ENCODE measurements at regions not wholly inside any gene's neighbourhood (a gene's known extent, or its start where the extent isn't known, plus 50 kb on each side); places are given as distances from the start of the nearest gene placed in this dataset.

DNA sequence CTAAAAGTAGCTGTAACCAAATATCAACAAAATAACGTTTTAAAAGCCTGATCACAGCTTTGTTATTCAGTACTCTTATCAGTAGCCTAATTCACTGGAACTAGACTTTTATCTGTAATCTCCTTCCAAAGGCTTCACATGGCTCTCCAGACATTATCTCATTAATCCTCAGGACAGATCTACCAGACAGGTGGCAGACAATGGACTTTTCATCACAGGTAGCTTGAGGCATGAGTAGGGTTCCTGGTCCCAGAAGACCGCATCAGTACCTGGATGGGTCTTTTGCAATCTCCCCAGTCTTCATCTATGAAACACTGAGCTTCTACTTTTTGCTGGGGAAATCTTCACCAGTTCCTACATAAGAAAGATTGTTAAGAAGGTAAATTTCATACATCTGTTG is 132.2 kb upstream of the FOXD3 start:
- TF ChIP-seq CTCF (IDR thresholded peaks at IDR 0.05) (no peak), POLR2A (IDR thresholded peaks at IDR 0.05) (no peak)
